PC-3 (cell line): ENCODE measurements at regions not wholly inside any gene's neighbourhood (a gene's known extent, or its start where the extent isn't known, plus 50 kb on each side); places are given as distances from the start of the nearest gene placed in this dataset.

Experiments
- ATAC-seq: fragments of 200-7000 bp; cut with Tn5 transposase; 2 replicates; pipeline ENCODE4 v1.9.1; 2020; ENCODE audit warnings: mild to moderate bottlenecking, moderate library complexity
- BruUV-seq: library from RNA; stranded (reverse); fragments of 400-500 nt; replicated peaks from 2 replicates; lab custom pipeline; 2021; lab: Mats Ljungman, UMichigan
- CTCF ChIA-PET: fragments of 300-600 bp; sonication (Branson Sonifier 250); formaldehyde crosslinking; loops from one replicate; lab custom pipeline; 2022; ENCODE audit warnings: antibody characterized with exemption; lab: Charles Lee
- POLR2A ChIA-PET: fragments of 300-600 bp; sonication (Branson Sonifier 250); formaldehyde crosslinking; loops from one replicate; lab custom pipeline; 2022; ENCODE audit warnings: antibody characterized with exemption; ENCODE audit not compliant: unreplicated experiment; lab: Charles Lee
- DNase-seq: peaks from one replicate; pipeline ENCODE4 v3.0.0-alpha.2; 2015
- H2AFZ ChIP-seq: fragments of 300-600 bp; sonication (generic); 2 replicates; pipeline ENCODE4 v1.6.0; 2016; ENCODE audit warnings: antibody characterized with exemption, low read length
- H3F3A ChIP-seq: fragments of 300-600 bp; sonication (generic); one replicate; pipeline ENCODE4 v1.6.0; 2017; ENCODE audit warnings: antibody characterized with exemption, low read length, control low read depth, mild to moderate bottlenecking; ENCODE audit not compliant: unreplicated experiment
- H3K27ac ChIP-seq: fragments of 300-600 bp; sonication (generic); 2 replicates; pipeline ENCODE4 v1.5.1; 2016; ENCODE audit warnings: mild to moderate bottlenecking, low read length
- H3K27me3 ChIP-seq: fragments of 300-600 bp; sonication (generic); 2 replicates; pipeline ENCODE4 v1.6.1; 2016; ENCODE audit warnings: low read length, mixed read lengths
- H3K36me3 ChIP-seq: fragments of 300-600 bp; sonication (generic); 2 replicates; pipeline ENCODE4 v1.6.1; 2016; ENCODE audit warnings: low read depth, mixed run types, low read length, mixed read lengths
- H3K4me1 ChIP-seq: fragments of 300-600 bp; sonication (generic); 2 replicates; pipeline ENCODE4 v1.5.1; 2016; ENCODE audit warnings: low read length; ENCODE audit not compliant: insufficient read depth
- H3K4me2 ChIP-seq: fragments of 300-600 bp; sonication (generic); 2 replicates; pipeline ENCODE4 v1.6.0; 2016; ENCODE audit warnings: low read length
- H3K4me3 ChIP-seq: fragments of 300-600 bp; sonication (generic); 2 replicates; pipeline ENCODE4 v1.5.1; 2016; ENCODE audit warnings: mild to moderate bottlenecking, low read length, mixed read lengths
- H3K79me2 ChIP-seq: fragments of 300-600 bp; sonication (generic); 2 replicates; pipeline ENCODE4 v1.6.1; 2017; ENCODE audit warnings: low read length, mixed read lengths
- H3K9ac ChIP-seq: fragments of 300-600 bp; sonication (generic); 2 replicates; pipeline ENCODE4 v1.6.0; 2016; ENCODE audit warnings: mild to moderate bottlenecking, low read length
- H3K9me2 ChIP-seq: fragments of 300-600 bp; sonication (generic); replicated peaks from 2 replicates; pipeline ENCODE4 v1.6.1; 2016; ENCODE audit warnings: mixed run types, low read length, mixed read lengths
- H3K9me3 ChIP-seq: fragments of 300-600 bp; sonication (generic); 2 replicates; pipeline ENCODE4 v1.6.1; 2016; ENCODE audit warnings: low read length, mixed read lengths
- H4K20me1 ChIP-seq: fragments of 300-600 bp; sonication (generic); 2 replicates; pipeline ENCODE4 v1.6.1; 2016; ENCODE audit warnings: low read length, mixed read lengths
- CTCF ChIP-seq: fragments of 300-600 bp; sonication (generic); conservative IDR thresholded peaks from 2 replicates; pipeline ENCODE4 v1.5.1; 2017; ENCODE audit warnings: antibody characterized with exemption, low read depth, mild to moderate bottlenecking, low read length
- EZH2 ChIP-seq: fragments of 300-600 bp; sonication (generic); IDR thresholded peaks from one replicate; pipeline ENCODE4 v1.6.1; 2017; ENCODE audit warnings: antibody characterized with exemption, mild to moderate bottlenecking, low read length; ENCODE audit not compliant: unreplicated experiment
- EZH2phosphoT487 ChIP-seq: fragments of 300-600 bp; sonication (generic); IDR thresholded peaks from 2 replicates; pipeline ENCODE4 v1.6.1; 2018; ENCODE audit warnings: mild to moderate bottlenecking, antibody characterized with exemption, low read length, borderline replicate concordance
- intact Hi-C: fragments of 100-400 bp; cut with micrococcal nuclease; formaldehyde crosslinking; loops from 2 replicates; pipeline ENCODE4 v1.9.0; 2023

DNA sequence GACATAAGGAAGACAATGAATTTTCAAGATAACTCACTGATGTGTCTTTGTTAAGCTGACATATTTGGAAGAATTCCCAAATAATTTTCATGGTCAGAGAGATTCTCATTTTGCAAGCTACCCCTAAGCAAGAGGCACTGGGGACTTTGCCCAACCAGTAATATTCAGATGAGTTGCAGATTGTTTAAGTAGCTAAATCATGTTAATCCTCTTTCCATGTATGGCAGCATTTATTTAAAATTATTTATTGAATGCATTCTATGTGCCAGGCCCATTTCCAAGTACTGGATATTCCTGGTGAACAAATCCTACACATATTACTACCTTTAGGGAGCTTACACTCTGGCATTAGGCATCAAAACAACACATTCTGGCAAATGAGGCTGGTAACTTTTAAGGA, 56.5 kb upstream of the BACH1 start:
- Histone ChIP-seq H3K36me3 (no peaks in the 10 kb centered on the region), H3K27ac (no peak overlapping the region), H3K27me3 (no peaks in the 10 kb centered on the region), H2AFZ (no peak overlapping the region), H3K4me1 (no peaks in the 10 kb centered on the region), H3K9ac (no peak overlapping the region), H3K4me2 (no peak overlapping the region), H3K9me3 (no peaks in the 10 kb centered on the region), H3F3A (no peaks in the 10 kb centered on the region), H4K20me1 (no peaks in the 10 kb centered on the region), H3K4me3 (no peak overlapping the region), H3K9me2 (no peaks in the 10 kb centered on the region), H3K79me2 (no peaks in the 10 kb centered on the region)
- DNase-seq (no peak), ATAC-seq (no peak)
- intact Hi-C loops: no loop called here
- TF ChIP-seq EZH2phosphoT487 (no peak), CTCF (no peak), EZH2 (no peak)
- ChIA-PET CTCF (no interaction called here), POLR2A (interaction anchor here (0.5 kb wide), 1 partner anchor 58 kb away, joined by 4 read pairs; no protein-coding TSS in a partner anchor)
- no TSS peak for BruUV-seq

DNA sequence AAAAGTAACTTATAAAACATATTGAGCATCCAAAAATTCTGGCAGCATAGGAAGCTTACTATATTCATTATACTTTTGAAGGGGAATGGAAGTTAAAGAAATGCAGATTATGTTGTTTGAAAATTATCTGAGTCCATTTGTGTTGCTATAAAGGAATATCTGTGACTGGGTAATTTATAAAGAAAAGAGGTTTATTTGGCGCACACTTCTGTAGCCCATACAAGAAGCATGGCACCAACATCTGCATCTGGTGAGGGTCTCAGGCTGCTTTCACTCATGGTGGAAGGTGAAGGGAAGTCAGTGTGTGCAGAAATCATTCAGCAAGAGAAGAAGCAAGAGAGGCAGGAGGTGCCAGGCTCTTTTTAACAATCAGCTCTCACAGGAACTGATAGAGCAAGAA, 55.5 kb upstream of the BACH1 start:
- no peak overlapping the region for H3K9ac ChIP-seq
- no peak overlapping the region for H3K4me2 ChIP-seq
- H3K9me3 ChIP-seq: no peaks in the 10 kb centered on the region
- POLR2A ChIA-PET: no interaction called here
- CTCF ChIA-PET: no interaction called here
- TF ChIP-seq EZH2phosphoT487 (no peak), EZH2 (no peak), CTCF (no peak)
- H3K9me2 ChIP-seq: no peaks in the 10 kb centered on the region
- no peaks in the 10 kb centered on the region for H3F3A ChIP-seq
- no peaks in the 10 kb centered on the region for H3K4me1 ChIP-seq
- H3K27me3 ChIP-seq: no peaks in the 10 kb centered on the region
- no TSS peak for BruUV-seq
- no peak overlapping the region for H3K27ac ChIP-seq
- ATAC-seq (no peak), DNase-seq (no peak)
- H4K20me1 ChIP-seq: no peaks in the 10 kb centered on the region
- intact Hi-C loops: no loop called here
- H3K79me2 ChIP-seq: no peaks in the 10 kb centered on the region
- no peaks in the 10 kb centered on the region for H3K36me3 ChIP-seq
- no peak overlapping the region for H2AFZ ChIP-seq
- no peak overlapping the region for H3K4me3 ChIP-seq

- intact Hi-C loops: no loop called here
- Histone ChIP-seq H3K79me2 (no peaks in the 10 kb centered on the region), H3K36me3 (no peaks in the 10 kb centered on the region), H3F3A (no peaks in the 10 kb centered on the region), H3K27ac (no peak overlapping the region), H2AFZ (no peak overlapping the region), H3K9me2 (no peaks in the 10 kb centered on the region), H3K9ac (no peak overlapping the region), H3K27me3 (no peaks in the 10 kb centered on the region), H4K20me1 (no peaks in the 10 kb centered on the region), H3K4me3 (no peak overlapping the region), H3K4me2 (no peak overlapping the region), H3K9me3 (no peaks in the 10 kb centered on the region), H3K4me1 (no peaks in the 10 kb centered on the region)
- ChIA-PET POLR2A (no interaction called here), CTCF (interaction anchor here (0.6 kb wide), 1 partner anchor 45 kb away, joined by 3 read pairs; no protein-coding TSS in a partner anchor)
- DNase-seq: no peak
- TF ChIP-seq EZH2phosphoT487: no peak
- no peak for TF ChIP-seq CTCF
- no peak for TF ChIP-seq EZH2
- ATAC-seq: no peak
- BruUV-seq: no TSS peak
These were observed 53.5 kb upstream of the BACH1 start for GRCh38 chr21:29245104-29245643.
